SK-N-SH (cell line): ENCODE measurements at regions not wholly inside any gene's neighbourhood (a gene's known extent, or its start where the extent isn't known, plus 50 kb on each side); places are given as distances from the start of the nearest gene placed in this dataset.

Experiments
- CTCF ChIA-PET: fragments of 300-600, 350-600 bp; formaldehyde crosslinking; extraction: SDS; loops from one replicate; lab custom pipeline; 2021; lab: Yijun Ruan, JAX
- POLR2A ChIA-PET: fragments of 350-600 bp; sonication (Branson Sonifier 250); formaldehyde crosslinking; extraction: SDS; loops from one replicate; lab custom pipeline; 2020; ENCODE audit warnings: antibody characterized with exemption, inconsistent platforms; lab: Yijun Ruan, JAX
- DNase-seq: peaks from one replicate; pipeline ENCODE4 v3.0.0; 2012
- H2AFZ ChIP-seq: fragments of 200-600 bp; sonication (generic); 2 replicates; pipeline ENCODE4 v1.8.1; 2016; ENCODE audit warnings: antibody characterized with exemption, mild to moderate bottlenecking, low read depth
- H3F3A ChIP-seq: fragments of 200-600 bp; sonication (generic); replicated peaks from 2 replicates; pipeline ENCODE3; 2016; ENCODE audit warnings: antibody characterized with exemption, mild to moderate bottlenecking; ENCODE audit not compliant: insufficient read depth
- H3K27ac ChIP-seq, 2 experiments: fragments of 200-500 bp in 1 of 2; fragments of 200-600 bp in 1 of 2; sonication (Bioruptor generic) in 1 of 2; sonication (generic), shearing (Covaris generic) in 1 of 2; 2 replicates each; pipeline versions ENCODE4 v1.5.1 to v1.6.1; 2014 to 2016; ENCODE audit warnings: low read depth in 2 of 2, inconsistent platforms in 1 of 2, low read length in 1 of 2, mild to moderate bottlenecking in 1 of 2, mixed read lengths in 1 of 2
- H3K27me3 ChIP-seq: fragments of 200-600 bp; sonication (generic), shearing (Covaris generic); 2 replicates; pipeline ENCODE4 v1.6.1; 2016; ENCODE audit warnings: mixed run types; ENCODE audit not compliant: insufficient read depth
- H3K36me3 ChIP-seq, 2 experiments: fragments of 200-500 bp in 1 of 2; fragments of 200-600 bp in 1 of 2; sonication (Bioruptor generic) in 1 of 2; sonication (generic) in 1 of 2; replicated peaks in 1 of 2; 2 replicates each; pipeline versions ENCODE3 to v1.5.1; 2014 to 2016; ENCODE audit warnings: low read length in 1 of 2, mild to moderate bottlenecking in 1 of 2; ENCODE audit not compliant: insufficient read depth in 2 of 2, control insufficient read depth in 1 of 2
- H3K4me1 ChIP-seq, 2 experiments: fragments of 200-500 bp in 1 of 2; fragments of 200-600 bp in 1 of 2; sonication (Bioruptor generic) in 1 of 2; sonication (generic), shearing (Covaris generic) in 1 of 2; 2 replicates each; pipeline versions ENCODE4 v1.5.1 to v1.6.1; 2014 to 2016; ENCODE audit warnings: low read depth in 1 of 2, low read length in 1 of 2, mixed run types in 1 of 2; ENCODE audit not compliant: insufficient read depth in 2 of 2, control insufficient read depth in 1 of 2
- H3K4me2 ChIP-seq: fragments of 200-600 bp; sonication (generic), shearing (Covaris generic); 2 replicates; pipeline ENCODE4 v1.6.1; 2017; ENCODE audit warnings: mixed run types
- H3K4me3 ChIP-seq, 2 experiments: fragments of 200-500 bp in 1 of 2; fragments of 200-600 bp in 1 of 2; sonication (Bioruptor generic) in 1 of 2; sonication (generic), shearing (Covaris generic) in 1 of 2; 2 replicates each; pipeline versions ENCODE4 v1.5.1 to v1.8.1; 2014 to 2016; ENCODE audit warnings: low read depth in 2 of 2, inconsistent platforms in 1 of 2, low read length in 1 of 2, mild to moderate bottlenecking in 1 of 2, mixed read lengths in 1 of 2, moderate library complexity in 1 of 2
- H3K79me2 ChIP-seq: fragments of 200-600 bp; sonication (generic); 2 replicates; pipeline ENCODE4 v1.8.1; 2017; ENCODE audit warnings: mild to moderate bottlenecking; ENCODE audit not compliant: insufficient read depth
- H3K9ac ChIP-seq: fragments of 200-600 bp; sonication (generic); 2 replicates; pipeline ENCODE4 v1.6.1; 2017; ENCODE audit warnings: mixed run types
- H3K9me2 ChIP-seq: fragments of 200-600 bp; sonication (generic); 2 replicates; pipeline ENCODE4 v1.6.1; 2017; ENCODE audit warnings: mixed run types
- H3K9me3 ChIP-seq: fragments of 200-600 bp; sonication (generic); 2 replicates; pipeline ENCODE4 v1.6.1; 2017; ENCODE audit warnings: mixed run types, mild to moderate bottlenecking, moderate library complexity
- H4K20me1 ChIP-seq: fragments of 200-600 bp; sonication (generic); 2 replicates; pipeline ENCODE4 v1.6.1; 2017; ENCODE audit warnings: mild to moderate bottlenecking, mixed run types; ENCODE audit not compliant: insufficient read depth
- ELF1 ChIP-seq: IDR thresholded peaks from 2 replicates; pipeline ENCODE4 v1.4.0; 2012
- FOXJ3 ChIP-seq: sonication (generic); formaldehyde crosslinking; IDR thresholded peaks from 2 replicates; pipeline ENCODE4 v1.5.1; 2020; ENCODE audit warnings: mild to moderate bottlenecking, missing genetic modification reagents
- FOXM1 ChIP-seq: IDR thresholded peaks from 2 replicates; pipeline ENCODE4 v1.4.0; 2012; ENCODE audit warnings: low read depth, mild to moderate bottlenecking
- IRF3 ChIP-seq: fragments of 150-350 bp; IDR thresholded peaks from 2 replicates; pipeline ENCODE4 v1.6.1; 2016; ENCODE audit warnings: mild to moderate bottlenecking, low read depth, low read length
- JUND ChIP-seq: IDR thresholded peaks from 2 replicates; pipeline ENCODE4 v1.4.0; 2012
- NFIC ChIP-seq: IDR thresholded peaks from 2 replicates; pipeline ENCODE4 v1.4.0; 2012; ENCODE audit warnings: borderline replicate concordance
- POLR2AphosphoS5 ChIP-seq: IDR thresholded peaks from 2 replicates; pipeline ENCODE4 v1.6.1; 2012; ENCODE audit warnings: low read depth, low read length
- RAD21 ChIP-seq: IDR thresholded peaks from 2 replicates; pipeline ENCODE4 v1.6.1; 2012; ENCODE audit warnings: mild to moderate bottlenecking, low read length
- SIN3A ChIP-seq: IDR thresholded peaks from 2 replicates; pipeline ENCODE4 v1.6.1; 2012; ENCODE audit warnings: low read depth, mild to moderate bottlenecking, low read length, moderate library complexity, borderline replicate concordance
- SMC3 ChIP-seq: IDR thresholded peaks from 2 replicates; pipeline ENCODE4 v1.6.1; 2012; ENCODE audit warnings: low read depth, low read length, improper control_type of control experiment
- TAF1 ChIP-seq: IDR thresholded peaks from 2 replicates; pipeline ENCODE4 v1.6.1; 2012; ENCODE audit warnings: low read depth, mild to moderate bottlenecking, low read length, moderate library complexity, borderline replicate concordance
- TCF12 ChIP-seq: IDR thresholded peaks from 2 replicates; pipeline ENCODE4 v1.4.0; 2012
- TEAD4 ChIP-seq: IDR thresholded peaks from 2 replicates; pipeline ENCODE4 v1.4.0; 2012; ENCODE audit warnings: mild to moderate bottlenecking, borderline replicate concordance; ENCODE audit not compliant: insufficient read depth
- USF2 ChIP-seq: fragments of 150-350 bp; IDR thresholded peaks from 2 replicates; pipeline ENCODE4 v1.6.1; 2017; ENCODE audit warnings: antibody characterized with exemption, low read length, low read depth, borderline replicate concordance
- YY1 ChIP-seq: IDR thresholded peaks from 2 replicates; pipeline ENCODE4 v1.4.0; 2012; ENCODE audit warnings: low read depth, mild to moderate bottlenecking
- WGBS: methylation state at CpG from one replicate; pipeline ENCODE4 v1.1.6; 2017; ENCODE audit warnings: low lambda C conversion rate; 5-methylcytosine and 5-hydroxymethylcytosine counted together

- H3K9me3 ChIP-seq: peaks cover 11% of the 10 kb centered on the region; the same call in 1 of the 2 replicates
- no peaks in the 10 kb centered on the region for H3K36me3 ChIP-seq
- no peaks in the 10 kb centered on the region for H3K9me2 ChIP-seq
- POLR2A ChIA-PET: no interaction called here
- H3K27me3 ChIP-seq: no peaks in the 10 kb centered on the region
- H2AFZ ChIP-seq: no peak overlapping the region
- no peak overlapping the region for H3K4me3 ChIP-seq
- no peak overlapping the region for H3K4me2 ChIP-seq
- no peaks in the 10 kb centered on the region for H3F3A ChIP-seq
- H3K27ac ChIP-seq: no peak overlapping the region
- no peaks in the 10 kb centered on the region for H4K20me1 ChIP-seq
- no peak overlapping the region for H3K9ac ChIP-seq
- no peaks in the 10 kb centered on the region; a peak in 1 of 4 replicates for H3K4me1 ChIP-seq
- H3K79me2 ChIP-seq: no peaks in the 10 kb centered on the region
- no peak for DNase-seq
- TF ChIP-seq USF2: no peak
- no peak for TF ChIP-seq TEAD4
- no peak for TF ChIP-seq SMC3
- TF ChIP-seq YY1: no peak
- no peak for TF ChIP-seq TCF12
- TF ChIP-seq TAF1: no peak
- TF ChIP-seq IRF3: no peak
- CTCF ChIA-PET: interaction anchor here (1.3 kb wide), 1 partner anchor 9 kb away, joined by 3 read pairs; no protein-coding TSS in a partner anchor
These were observed 413.2 kb upstream of the PHF14 start for GRCh38 chr7:10560497-10560896.

- Histone ChIP-seq H2AFZ (no peak overlapping the region), H4K20me1 (no peaks in the 10 kb centered on the region), H3F3A (no peaks in the 10 kb centered on the region), H3K9me3 (peaks cover 14% of the 10 kb centered on the region; the same call in 1 of the 2 replicates), H3K4me2 (no peak overlapping the region), H3K9ac (no peak overlapping the region), H3K9me2 (0 out of 2 replicates have a peak, but pooled peaks cover 4% of the 10 kb centered on the region), H3K4me3 (no peak overlapping the region), H3K27ac (no peak overlapping the region), H3K27me3 (no peaks in the 10 kb centered on the region), H3K4me1 (no peaks in the 10 kb centered on the region; a peak in 1 of 4 replicates), H3K36me3 (no peaks in the 10 kb centered on the region), H3K79me2 (no peaks in the 10 kb centered on the region)
- DNase-seq: no peak
- ChIA-PET CTCF (no interaction called here), POLR2A (no interaction called here)
- TF ChIP-seq TEAD4: no peak
- no peak for TF ChIP-seq JUND
These were observed 404.8 kb upstream of the PHF14 start for GRCh38 chr7:10568891-10569290.

GRCh38 chr7:10571759-10572158, 401.9 kb upstream of the PHF14 start:
- Histone ChIP-seq H3K9me2 (0 out of 2 replicates have a peak, but pooled peaks cover 4% of the 10 kb centered on the region), H3K9ac (no peak overlapping the region), H3K79me2 (no peaks in the 10 kb centered on the region), H3K36me3 (no peaks in the 10 kb centered on the region), H4K20me1 (no peaks in the 10 kb centered on the region), H3K4me2 (no peak overlapping the region), H3K27me3 (no peaks in the 10 kb centered on the region), H3K27ac (no peak overlapping the region), H2AFZ (no peak overlapping the region), H3K4me1 (no peaks in the 10 kb centered on the region; a peak in 1 of 4 replicates)
- POLR2A ChIA-PET: no interaction called here
- CTCF ChIA-PET: no interaction called here
- no peak for DNase-seq
- 4% methylated on average over 1 of the region's 1 CpG for WGBS
- TF ChIP-seq SIN3A: no peak
- TF ChIP-seq NFIC: no peak
- TF ChIP-seq POLR2AphosphoS5: no peak
- no peak for TF ChIP-seq RAD21
- no peak for TF ChIP-seq FOXM1
- TF ChIP-seq TEAD4: no peak
- no peak for TF ChIP-seq FOXJ3
- no peak for TF ChIP-seq ELF1
- TF ChIP-seq, all 33 proteins: peak for 0
- H3K4me3 ChIP-seq: no peak overlapping the region
- H3K9me3 ChIP-seq: peaks cover 3% of the 10 kb centered on the region; the same call in 1 of the 2 replicates
- H3F3A ChIP-seq: no peaks in the 10 kb centered on the region
